ENCODE measurements at regions not wholly inside any gene's neighbourhood (a gene's known extent, or its start where the extent isn't known, plus 50 kb on each side); places are given as distances from the start of the nearest gene placed in this dataset.

DNA sequence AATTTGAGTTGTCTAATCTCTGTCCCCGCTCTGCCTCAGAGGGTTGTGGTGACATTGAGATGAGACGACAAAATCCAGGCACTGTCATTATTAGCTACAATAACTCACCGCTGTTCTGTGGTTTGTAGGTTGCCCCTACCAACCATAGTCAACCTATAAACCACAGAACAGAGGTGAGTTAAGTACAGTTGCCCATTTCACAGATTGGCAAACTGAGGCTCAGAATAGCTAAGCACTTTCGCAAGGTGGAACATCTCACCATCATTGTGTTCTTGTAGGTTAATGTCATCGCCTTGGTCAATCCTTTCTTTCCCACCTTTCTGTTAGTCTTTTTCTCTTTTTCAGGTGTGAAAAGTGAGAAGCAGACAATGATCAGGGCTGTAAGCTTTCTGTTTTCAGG lies 63.4 kb upstream of the LHX5 start:
- TF ChIP-seq CTCF (IDR thresholded peaks at IDR 0.05; ENCODE audit: low read length) = no peak
- TF ChIP-seq EZH2 (optimal IDR thresholded peaks at IDR 0.05; ENCODE audit: low read depth, low read length) = no peak
